Sigmoid colon (tissue), 4 donors: ENCODE measurements at regions not wholly inside any gene's neighbourhood (a gene's known extent, or its start where the extent isn't known, plus 50 kb on each side); places are given as distances from the start of the nearest gene placed in this dataset.

Experiments used
- CTCF ChIP-seq, 4 experiments: fragments of 450-650 bp in 3 of 4; fragments of 200-600 bp in 1 of 4; IDR thresholded peaks; one replicate each; pipeline ENCODE4 v1.5.1; 2016 to 2019; ENCODE audit warnings: antibody characterized with exemption in 4 of 4, mild to moderate bottlenecking in 3 of 4, moderate library complexity in 2 of 4
- EP300 ChIP-seq, 4 donors: sonication (generic); formaldehyde crosslinking; IDR thresholded peaks; one replicate each; pipeline ENCODE4 v1.6.1; 2017; ENCODE audit warnings: antibody characterized with exemption in 4 of 4
- POLR2A ChIP-seq, 2 donors: fragments of 450-650 bp; IDR thresholded peaks; one replicate each; pipeline ENCODE4 v1.6.1; 2016; ENCODE audit warnings: antibody characterized with exemption in 2 of 2, mild to moderate bottlenecking in 2 of 2, moderate library complexity in 2 of 2
- POLR2AphosphoS5 ChIP-seq, 4 donors: sonication (generic); formaldehyde crosslinking; IDR thresholded peaks; one replicate each; pipeline ENCODE4 v1.6.1; 2017; ENCODE audit warnings: antibody characterized with exemption in 4 of 4

GRCh38 chr11:56887940-56888339 lies 100.8 kb upstream of the OR5AK2 start:
- TF ChIP-seq POLR2A (IDR thresholded peaks at IDR 0.05) (no peak), CTCF (IDR thresholded peaks at IDR 0.05) (no peak), POLR2AphosphoS5 (IDR thresholded peaks at IDR 0.05) (no peak), EP300 (IDR thresholded peaks at IDR 0.05) (no peak)
